RKO (cell line): ENCODE measurements at regions not wholly inside any gene's neighbourhood (a gene's known extent, or its start where the extent isn't known, plus 50 kb on each side); places are given as distances from the start of the nearest gene placed in this dataset.

Experiments
- DNase-seq: peaks from one replicate; pipeline ENCODE4 v3.0.0-alpha.2; 2016; ENCODE audit warnings: low spot score

DNA sequence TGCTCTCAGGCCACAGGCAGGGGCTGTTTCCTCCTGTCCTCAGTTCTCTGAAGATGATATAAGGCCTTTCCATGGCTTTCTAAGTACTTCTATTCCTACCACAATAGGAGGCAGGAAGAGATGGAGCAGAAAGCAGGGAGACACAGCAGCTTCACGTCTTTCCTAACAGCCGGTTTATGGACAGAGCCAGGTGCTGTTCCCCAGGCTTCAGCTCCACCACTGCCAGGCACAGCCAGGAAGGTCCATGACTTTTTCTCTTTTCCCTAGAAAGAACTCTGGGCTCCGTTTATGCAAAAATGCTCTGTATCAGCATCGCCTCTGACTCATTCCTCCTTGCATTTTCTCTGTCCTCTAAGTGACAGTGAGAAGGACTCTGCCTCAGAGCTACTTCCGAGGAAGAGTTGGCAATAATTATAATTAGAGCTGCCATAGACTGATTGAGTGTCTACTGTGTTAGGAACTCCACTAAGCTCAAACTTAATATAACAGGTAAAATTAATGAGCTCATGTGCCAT lies 478.5 kb downstream of the RASEF start:
- DNase-seq: no peak

DNA sequence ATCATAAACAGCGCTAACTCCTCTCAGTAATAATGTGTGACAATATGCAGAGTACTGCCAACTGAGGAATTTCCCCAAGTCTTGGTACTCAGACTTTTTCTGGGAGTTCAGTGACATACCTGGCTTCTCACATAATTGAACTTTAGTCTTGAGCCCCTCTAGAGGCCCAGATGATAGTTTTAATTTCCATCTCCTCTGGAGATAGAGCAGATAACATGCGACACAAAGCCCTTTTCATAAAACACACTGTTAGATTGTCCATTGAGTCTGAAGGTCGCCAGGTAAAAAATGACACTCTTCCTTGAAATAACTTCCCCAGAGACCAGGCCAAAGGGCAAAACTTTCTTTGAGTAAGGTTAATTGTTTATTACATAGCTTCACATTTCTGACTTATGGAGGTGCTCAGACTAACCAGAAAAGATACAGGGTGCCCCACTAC lies 476.0 kb downstream of the RASEF start:
- DNase-seq: no peak

DNA sequence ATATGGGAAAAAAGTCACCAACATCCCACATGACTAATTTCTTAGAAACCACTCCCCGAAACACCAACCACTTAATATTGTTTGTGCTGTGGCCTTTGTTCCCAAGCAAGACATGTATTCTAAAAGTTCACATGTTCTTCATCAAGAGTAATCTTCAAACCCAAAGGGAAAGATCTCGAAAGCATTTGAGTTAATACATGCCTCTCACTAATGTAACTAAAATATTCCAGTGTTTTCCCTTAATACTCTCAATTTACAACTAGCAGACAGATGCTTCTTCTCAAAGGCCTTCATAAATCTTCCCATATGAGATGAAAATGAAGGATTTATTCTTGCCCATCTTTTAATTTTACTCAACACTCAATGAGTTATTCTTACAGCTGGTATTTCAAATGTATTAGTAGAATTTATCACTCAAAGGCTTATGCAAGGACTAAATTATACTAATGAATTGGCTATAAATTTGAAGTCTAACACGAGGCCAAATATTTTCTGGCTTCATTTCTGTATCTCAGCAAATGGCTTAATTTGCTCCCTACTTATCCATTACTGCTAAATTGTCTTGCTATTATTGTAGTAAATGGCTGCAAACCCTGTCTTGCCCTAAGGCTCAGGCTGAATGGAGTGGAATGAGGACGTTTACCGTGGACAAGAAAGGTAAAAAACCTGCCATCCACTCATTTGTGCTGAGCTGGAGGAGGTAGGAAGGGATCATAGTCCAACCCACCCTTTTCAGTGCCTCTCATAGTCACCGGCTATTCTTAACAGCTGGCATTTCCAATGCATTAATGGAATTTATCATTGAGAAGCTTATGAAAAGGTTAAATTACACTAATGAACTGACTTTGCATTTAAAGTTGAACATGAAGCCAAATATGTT lies 474.4 kb downstream of the RASEF start:
- DNase-seq: no peak

DNA sequence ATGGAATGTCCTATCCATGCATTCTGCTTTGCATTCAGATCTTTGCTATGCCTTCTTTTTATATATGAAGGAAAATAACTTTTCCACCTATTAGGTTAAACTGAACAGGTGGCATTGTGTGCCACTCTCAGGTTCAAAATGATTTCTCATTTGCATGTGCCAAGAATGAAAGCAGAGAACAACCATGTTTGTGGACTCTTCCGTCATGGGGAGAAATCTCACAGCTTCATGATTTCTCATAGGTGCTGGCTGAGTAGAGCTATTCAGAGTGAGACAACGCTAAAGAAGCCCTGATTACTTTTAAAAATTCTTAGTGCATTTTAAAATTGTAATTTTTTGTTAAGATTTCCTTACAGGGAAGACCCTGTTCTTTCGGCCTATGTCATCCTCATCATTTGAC lies 472.1 kb downstream of the RASEF start:
- DNase-seq: no peak

DNA sequence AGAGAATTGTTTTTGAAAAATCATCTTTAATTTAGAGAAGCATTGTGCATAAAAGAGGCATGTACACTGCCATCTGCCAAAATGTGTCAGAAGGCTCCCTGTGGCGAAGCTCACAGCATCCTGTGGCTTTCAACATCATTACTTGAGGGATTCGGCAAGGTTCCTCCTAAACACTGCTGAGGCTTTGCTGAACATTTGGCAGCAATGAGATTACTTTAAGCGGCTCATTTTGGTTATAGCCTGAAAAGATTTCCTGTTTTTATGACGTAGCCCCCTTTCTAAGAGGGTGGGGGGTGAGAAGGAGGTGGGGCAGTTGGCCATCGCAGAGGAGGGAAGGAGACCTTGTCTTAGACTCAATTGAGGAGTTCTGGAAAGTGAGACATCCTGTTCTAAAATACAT lies 469.4 kb downstream of the RASEF start:
- no peak for DNase-seq

DNA sequence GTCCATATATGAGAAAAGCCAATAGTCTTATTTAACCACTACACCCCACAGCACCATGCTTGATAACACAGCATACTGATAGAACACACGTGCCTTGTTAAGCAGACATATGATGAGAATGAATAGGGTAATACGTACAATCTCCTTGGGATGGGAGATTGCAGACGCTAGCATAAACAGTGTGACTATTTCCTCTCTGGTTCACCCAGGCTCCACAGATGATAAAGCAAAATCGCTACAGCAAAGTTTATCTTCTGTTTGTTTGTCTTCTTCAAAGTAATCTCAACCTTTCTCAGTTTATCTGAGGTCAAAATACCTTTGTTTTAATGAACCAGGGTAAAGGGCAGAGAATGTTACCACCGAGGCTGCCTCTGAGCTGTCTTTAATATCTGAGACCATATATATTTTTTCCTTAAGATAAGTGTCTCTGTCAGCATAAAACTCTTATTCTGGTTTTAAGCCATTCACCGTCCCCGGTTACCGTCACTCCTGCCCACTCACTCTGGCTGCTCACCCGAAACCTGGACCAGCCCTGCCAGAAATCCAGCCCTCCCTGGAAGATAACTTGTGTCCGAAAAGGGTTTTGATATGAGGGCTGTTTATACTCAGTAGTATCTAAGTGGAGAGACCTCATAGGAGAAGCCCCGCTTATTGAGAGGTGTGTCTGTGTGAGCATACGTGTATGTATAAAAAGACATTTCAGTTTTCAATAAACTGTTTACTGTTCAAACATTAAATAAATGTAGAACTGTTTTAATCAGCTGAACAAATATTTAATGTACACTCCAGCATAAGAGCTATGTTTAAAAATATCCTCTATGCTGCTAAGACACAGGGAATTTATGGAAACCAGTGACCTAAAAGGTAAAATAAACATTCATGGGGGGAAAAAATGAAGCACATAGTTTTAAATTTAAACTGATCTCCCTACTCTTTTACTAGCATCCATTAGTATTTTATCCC lies 465.4 kb downstream of the RASEF start:
- DNase-seq: no peak

DNA sequence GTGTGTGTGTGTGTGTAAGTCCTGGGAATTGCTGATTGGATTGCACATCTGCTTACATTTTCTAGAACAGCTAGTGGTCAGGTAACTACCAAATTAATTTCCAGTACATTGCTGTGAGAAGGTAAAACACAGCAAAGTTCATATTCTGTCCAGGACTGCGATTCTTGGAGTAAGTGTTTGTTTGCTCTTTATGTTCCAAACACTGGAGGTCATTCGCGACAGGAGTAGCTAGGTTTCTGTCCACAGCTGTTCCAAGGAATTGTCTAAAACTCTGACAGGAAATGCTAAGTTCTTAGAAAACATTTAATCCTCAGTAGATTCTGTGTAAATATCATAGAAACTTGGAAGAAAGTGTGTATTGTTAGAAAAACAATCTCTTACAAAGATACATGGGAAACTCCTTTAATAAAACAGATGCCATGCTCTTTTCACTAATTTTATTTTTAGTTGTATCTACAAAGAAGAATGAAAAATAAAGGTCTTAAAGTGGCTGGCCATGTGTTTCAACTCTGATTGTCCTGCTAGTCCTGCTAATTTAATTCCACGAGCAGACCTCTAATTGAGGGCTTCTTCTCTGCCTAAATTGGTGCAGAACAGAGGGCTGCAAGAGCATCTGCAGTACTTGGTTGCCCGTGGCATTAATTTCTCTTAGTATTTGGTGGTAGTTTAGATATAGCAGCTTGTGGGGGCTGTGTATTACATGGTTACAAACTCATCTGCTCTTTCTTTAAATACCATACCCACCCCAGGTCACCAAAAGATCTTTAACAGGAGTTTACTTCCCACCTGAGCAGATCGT lies 464.5 kb downstream of the RASEF start:
- DNase-seq: no peak

DNA sequence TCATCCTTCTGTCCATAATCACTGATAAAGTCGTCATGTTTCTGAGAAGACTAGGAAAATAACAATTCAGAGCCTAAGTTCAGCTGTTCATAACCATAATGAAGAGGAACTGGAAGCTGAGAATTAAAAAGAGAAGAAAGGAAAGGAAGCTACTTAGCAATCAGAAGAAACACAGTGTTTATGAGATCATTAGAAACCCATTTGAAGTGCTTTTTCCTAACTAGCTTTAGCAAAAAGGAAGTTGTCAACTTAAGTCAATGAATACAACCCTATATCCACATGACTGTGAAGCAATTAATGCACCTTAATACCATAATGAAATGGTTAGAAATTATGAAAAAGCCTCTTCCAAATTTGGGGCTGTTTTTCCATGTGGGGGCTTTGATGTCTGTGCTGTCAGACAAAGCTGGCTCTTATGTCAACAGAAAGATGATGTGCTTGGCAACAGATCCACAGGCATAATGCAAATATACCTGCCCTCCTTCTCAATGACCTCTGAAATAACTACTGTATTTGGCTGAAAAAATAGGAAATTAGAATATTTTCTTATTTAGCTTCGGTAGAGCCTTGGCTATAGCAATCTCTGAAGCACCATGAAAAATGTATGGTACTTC lies 463.5 kb downstream of the RASEF start:
- DNase-seq: no peak

DNA sequence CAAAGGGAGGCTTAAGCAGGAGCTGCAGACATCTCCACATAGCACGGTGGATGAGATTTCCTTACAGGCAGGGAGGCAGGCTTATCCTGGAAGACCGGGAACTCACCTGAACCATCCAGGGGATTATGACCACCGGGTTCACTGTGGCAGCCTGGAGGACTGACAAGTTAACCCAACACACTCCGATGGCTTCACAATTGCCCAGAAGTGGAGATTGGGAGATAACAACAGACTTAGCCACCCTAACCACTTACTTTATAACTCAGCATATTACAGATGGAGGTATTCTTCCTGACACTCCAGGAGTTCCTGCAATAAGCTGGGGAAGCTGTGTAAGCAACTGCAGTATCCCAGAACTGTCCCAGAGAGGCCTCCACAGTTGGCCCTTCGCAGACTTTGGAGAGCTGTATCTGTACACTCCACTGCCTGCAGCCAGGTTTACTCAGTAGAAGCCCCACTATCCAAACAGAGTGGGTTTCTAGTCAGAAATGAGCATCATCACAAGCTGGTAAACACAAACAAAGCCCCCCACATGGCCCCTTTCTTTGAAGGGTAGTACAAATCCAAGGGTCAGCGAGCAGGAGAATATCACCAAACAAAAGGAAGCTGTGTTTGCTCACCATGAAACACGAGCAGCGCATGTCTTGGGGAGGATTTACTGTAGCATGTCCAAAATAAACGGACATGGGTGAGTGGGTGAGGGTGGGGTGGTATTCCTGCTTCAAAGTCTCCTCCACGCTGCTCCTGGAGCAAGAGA lies 462.2 kb downstream of the RASEF start:
- no peak for DNase-seq

DNA sequence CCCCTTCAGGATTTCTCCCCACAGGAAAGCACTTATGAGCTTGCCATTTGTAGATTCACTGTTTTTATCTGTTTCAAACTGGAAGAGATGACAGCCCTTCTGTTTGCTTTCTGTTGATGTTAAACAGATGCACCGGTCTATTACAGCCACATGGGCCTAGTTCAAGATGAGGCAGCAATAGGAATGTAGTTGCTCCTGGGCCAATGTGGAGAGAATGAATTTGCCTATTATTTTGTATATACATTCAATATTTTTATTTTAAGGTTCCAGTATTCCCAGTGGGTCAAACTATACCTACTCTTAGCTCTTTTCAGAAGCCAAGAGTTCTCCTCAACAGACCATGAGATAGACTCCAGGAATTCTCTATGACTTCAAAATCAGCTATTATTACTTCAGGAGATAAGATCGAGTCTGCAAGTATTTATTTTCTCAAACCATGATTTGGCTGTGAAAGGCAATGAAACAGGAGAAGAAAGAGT lies 461.6 kb downstream of the RASEF start:
- DNase-seq: no peak

DNA sequence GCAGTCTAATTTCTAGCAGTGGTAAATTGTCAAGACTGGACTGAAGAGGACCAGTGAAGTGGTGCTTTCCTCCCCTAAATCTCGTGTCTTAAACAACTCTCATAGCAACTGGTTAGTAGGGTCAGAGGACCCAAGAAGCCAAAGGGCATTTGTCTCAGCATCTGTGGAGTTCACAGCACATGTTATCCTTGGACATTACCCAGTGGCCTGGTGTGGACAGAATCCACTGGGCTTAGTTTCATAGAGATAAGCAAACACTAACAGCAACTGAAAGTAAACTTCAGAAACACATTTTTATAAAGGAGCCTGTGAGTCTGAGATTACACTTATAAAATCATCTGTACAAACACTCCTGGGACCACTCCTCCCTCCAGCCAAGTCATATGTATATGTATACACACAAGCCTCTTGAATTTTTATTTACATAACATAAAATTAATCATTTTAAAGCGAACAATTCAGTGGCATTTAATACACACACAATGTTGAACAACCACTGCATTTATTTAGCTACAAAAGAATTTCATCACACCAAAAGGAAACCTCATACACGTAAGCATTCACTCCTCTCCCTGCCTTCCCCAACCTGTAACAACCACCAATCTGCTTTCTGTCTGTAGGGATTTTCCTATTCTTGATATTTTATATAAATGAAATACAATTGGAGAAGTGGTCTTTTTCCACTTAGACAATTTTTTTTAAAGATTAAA lies 457.8 kb downstream of the RASEF start:
- no peak for DNase-seq

DNA sequence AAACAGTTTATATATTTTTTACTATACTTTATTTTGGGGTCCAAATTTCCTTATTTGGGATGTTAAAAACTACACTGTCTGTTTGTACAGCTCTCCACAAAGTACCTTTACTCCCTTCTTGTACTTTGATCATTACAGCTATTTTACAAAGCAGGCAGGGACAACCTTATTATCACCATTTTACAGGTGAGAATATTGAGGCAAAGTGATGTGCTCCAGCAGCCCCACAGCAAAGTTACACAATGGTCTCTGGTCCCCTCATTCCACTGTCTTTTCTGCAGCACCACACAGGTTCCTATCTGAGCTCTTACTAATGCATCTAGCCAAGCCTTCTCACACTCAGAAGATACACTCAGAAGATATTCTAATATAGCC lies 457.3 kb downstream of the RASEF start:
- DNase-seq: no peak

DNA sequence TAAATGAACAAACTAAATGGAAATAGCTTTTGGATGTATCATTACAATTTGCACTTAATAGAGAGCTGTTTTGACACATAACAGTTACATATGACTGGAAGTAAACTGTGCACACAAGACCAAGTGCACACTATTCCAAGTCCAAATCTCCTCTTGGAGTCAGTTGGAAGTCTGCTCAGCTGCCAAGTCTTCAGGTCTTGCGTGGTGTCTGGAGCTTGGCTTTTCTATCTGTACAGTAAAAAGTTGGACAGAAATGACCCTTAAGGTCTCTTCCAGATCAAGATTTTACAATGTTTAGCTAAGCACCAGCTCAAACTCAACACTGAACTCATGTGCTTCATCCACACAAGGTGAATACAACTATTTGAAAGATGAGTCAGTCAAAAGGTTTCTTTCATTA lies 456.9 kb downstream of the RASEF start:
- no peak for DNase-seq

DNA sequence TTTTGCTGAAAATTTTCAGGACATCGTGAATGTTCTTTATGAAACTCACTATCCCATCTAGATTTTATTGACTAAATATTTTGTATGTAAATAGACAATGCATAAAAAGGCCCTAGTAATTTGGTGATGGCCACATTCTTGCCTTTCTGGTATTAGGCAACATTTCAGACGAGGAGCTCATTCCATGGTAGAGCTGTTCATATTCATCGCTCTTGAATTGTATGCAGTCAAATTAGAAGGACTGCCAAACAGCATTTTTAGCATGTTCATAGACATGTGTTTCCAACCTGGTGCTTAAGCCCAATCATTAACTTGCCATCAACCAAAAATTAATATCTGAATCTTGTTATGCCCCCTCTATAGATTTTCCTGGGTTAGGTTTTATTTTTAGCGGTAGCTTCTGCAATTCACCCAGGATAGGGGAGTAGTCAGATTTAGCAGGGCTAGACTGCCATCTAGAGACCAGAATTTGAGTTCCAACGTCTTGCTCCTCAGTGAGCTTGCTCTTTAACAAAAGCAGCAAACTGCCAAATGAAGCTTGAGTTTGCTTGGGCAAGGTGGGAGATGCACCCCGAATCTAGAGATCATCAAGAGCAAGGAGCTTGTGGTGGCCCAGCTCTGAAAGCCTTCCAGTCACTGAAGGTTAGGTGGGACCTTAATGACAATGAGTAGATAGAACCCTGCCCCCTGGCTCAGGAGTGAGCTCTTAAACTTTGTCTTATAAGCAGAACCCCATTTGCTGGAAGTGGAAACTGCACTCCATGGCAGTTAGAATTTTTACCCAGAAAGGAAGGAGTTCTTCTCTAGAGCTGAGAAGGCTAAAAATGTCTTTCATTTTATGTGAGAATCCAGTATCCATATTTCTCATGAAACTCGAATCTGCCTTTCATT lies 456.2 kb downstream of the RASEF start:
- peak; percentile 61 for DNase-seq

DNA sequence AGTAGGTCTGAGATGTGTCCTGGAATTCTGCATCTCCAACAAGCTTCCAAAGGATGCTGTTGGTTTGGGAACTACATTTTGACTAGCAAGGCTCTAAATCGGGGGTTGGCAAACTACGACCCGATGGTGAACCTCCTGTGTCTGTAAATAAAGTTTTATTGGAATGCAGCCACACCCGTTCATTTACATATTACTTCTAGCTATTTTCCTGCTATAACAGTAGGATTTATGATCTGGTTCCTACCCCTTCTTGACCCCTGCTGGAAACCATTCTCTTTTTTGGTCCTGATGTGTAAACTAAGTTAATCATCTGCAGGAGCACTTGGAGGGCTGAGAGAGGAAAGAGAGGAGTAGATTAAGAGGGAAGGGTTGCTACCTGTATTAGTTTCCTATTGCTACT lies 454.5 kb downstream of the RASEF start:
- no peak for DNase-seq

DNA sequence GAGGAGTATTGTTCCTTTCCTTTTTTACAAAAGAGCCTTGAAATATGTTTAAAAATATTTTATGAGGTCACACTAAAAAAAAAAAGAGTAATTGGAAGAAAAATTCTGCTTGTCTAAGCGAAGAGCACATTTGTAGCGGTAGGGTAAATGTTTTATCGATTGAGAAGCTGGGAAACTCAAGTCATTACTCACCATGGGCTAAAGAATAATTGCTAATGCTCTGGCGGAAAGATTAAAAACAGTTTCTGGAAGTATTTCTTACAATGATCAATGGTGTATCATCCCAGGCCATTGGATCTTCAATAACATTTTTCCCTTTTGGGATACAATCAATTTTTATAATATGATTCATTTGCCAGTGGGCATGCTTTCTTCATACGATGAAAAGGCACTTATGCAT lies 450.0 kb downstream of the RASEF start:
- no peak for DNase-seq

DNA sequence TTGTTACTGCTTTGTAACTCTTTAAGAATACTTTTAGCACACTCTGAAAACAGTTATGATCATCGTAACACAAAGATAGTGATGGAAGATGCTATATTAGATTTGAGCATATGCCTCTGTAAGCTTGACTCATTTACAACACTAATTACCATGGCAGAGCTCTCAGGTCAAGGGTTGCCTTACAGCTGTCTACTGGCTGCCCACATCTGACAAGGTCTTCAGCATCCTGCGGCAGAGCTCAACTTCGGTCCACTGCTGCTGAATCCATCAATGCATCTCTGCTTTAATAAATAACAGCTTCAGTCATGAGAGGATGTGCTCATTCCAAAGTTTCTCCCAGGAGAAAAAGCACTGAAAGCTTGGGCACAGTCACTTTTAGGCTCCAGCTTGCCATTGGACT lies 449.4 kb downstream of the RASEF start:
- no peak for DNase-seq

DNA sequence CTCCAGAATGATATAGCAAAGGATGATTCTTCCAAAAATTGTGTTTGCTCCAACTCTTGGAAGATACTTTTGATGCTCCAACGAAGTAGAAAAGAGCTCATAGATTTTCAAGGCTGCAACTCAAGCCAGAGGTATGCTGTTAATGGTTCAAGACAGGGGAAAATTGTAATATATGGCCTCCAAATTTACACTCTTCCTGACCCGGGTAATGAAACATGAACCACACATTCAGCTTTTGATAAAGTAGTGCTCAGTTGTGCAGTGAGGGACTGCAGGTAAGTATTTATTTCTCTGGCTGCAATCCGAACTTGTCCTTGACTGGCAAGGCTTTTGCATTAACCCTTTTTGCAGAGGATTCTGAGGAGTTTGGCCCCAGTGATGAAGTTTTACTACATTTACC lies 446.4 kb downstream of the RASEF start:
- no peak for DNase-seq

DNA sequence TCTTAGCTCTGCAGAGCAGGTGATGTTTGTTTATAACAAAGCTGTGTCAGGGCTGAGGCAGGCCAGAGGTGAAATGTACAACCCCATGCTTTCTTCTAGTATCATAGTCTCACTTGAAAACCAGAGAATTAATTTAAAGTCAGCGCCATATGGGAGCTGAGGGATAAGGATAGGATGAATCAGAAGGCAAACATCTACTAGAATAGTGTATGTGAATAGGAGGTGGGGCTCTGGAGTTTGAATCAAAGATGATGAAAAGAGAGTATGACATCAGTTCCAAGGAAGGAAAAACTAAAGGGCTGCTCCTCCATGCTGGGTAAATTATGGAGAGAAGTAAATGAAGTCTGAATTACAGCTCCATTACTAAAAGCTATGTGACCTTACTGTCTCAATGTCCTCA lies 441.5 kb downstream of the RASEF start:
- no peak for DNase-seq
